Left ventricle myocardium superior (tissue), 1 donor: ENCODE measurements at regions not wholly inside any gene's neighbourhood (a gene's known extent, or its start where the extent isn't known, plus 50 kb on each side); places are given as distances from the start of the nearest gene placed in this dataset.

Experiments
- ATAC-seq: fragments of 200-7000 bp; cut with Tn5 transposase; one replicate; pipeline ENCODE4 v1.9.1; 2020; ENCODE audit warnings: mild to moderate bottlenecking, moderate library complexity
- DNase-seq: peaks from one replicate; pipeline ENCODE4 v3.0.0-alpha.2; 2020
- intact Hi-C: fragments of 100-400 bp; cut with micrococcal nuclease; formaldehyde crosslinking; loops from one replicate; pipeline ENCODE4 v1.11.0; 2022
- donor health status: DM: no; HTN: yes; CAD: no; lungs with severe emphysema.

DNA sequence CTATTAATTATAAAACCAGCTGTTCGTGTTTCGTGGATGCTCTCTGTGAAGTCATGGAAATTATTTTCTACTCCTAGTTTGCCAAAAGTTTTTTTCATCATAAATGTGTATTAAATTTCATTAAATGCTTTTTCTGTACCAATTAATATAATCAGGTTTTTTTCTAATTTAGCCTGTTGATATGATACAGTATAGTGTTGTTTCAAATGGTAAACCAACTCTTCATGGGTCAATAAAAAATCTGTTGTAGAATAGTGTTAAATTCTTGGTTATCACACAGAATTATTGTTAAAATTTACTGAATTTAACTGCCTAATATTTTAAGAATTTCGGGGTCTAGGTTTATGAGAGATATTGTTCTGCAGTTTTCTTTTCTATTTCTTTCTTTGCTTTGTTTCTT, 505.9 kb upstream of the MANEA start:
- ATAC-seq, result no peak
- DNase-seq, result no peak
- intact Hi-C loops, result no loop called here

DNA sequence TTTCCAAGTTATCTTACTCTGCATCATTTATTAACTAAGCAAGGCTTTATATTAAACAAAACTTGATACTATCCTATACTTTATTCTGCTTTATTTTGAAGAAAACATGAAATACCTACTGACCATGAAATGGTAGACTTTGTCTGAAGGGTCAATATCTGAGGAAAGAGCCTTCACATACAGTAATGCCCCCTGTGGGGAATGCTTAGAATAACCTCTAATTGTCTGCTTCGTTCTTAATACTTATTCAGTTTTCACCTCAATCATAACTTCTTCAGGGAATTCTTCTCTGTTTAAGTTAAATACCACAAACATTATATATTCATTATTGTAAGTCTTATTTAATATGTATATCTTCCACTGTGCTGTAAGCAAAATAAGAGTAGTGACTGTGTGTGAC, 498.9 kb upstream of the MANEA start:
- ATAC-seq (no peak), DNase-seq (no peak)
- intact Hi-C loops, result no loop called here

DNA sequence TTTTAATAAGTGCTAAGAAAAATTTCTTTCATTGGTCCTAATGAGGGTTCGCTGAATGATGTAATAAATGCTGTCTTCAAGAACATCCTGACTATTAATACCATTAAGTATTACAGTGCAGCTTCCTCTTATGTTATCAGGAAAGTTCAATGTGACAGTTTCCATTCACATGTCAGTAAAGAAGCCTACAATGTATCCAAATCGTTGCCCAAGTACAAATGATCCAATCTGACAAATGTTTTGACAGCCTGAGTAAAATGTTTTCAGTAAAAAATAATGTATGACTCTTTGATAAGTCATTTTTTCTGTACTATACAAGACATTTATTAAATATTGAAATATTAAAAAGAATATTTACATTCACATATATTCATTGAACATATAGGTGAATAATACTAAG, 496.1 kb upstream of the MANEA start:
- no peak for ATAC-seq
- intact Hi-C loops, result no loop called here
- DNase-seq, result no peak

DNA sequence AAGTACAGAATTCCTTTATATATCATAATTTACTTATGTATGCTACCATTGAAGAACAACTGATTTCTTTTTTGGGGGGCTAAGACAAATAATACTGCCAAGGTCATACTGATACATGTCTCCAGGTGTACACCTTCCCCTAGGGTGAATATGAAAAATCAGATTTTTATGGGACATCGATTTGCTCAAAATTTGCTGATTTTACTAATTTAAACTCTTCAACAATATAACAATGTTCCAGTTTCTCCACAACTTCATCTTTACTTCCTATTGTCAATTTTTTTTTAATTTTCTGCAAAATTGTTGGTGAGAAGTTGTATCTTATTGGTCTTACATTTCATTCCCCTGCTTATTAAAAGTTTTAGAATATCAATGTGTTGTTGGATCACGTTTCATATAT, 495.4 kb upstream of the MANEA start:
- intact Hi-C loops, result no loop called here
- ATAC-seq (no peak), DNase-seq (no peak)

DNA sequence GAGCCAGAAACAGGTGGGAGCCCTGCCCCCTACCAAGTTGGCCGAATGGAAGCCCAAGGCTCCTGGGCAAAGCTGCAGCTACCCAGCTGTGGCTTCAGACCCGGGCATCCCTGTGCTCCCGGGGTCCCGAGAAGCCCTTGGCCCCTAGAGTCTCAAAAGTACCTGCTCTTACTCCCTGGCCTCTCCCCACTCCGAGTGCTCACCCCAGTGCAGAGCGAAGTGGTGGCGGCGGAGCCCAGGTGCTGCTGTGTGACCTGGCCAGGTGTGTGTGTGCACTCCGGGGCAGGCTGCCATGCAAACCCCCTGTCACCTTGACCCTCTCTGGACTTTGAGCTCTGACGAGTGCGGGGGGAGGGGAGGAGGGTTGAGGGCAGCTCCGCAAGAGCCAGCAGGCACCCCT, 493.8 kb upstream of the MANEA start:
- ATAC-seq (no peak), DNase-seq (no peak)
- intact Hi-C loops, result no loop called here

DNA sequence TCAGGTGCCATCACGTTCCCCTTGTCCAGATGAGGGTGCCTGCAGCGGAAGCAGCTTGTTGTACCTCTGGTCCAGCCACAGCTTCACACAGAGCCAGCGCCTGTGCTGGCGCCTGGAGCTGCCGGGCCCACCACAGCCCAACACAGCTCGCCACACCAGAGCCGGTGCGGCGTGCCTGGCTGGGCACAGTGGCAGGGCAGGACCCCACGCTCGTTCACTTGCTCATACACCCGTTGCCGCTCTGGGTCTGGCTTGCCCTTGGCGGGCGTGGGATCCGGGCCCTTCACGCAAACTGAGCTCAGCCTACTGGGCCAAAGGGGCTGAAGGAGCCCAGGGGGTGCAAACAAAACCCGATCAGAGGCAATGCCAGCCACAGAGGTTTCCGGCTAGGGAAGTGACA, 492.5 kb upstream of the MANEA start:
- intact Hi-C loops, result no loop called here
- no peak for DNase-seq
- no peak for ATAC-seq

DNA sequence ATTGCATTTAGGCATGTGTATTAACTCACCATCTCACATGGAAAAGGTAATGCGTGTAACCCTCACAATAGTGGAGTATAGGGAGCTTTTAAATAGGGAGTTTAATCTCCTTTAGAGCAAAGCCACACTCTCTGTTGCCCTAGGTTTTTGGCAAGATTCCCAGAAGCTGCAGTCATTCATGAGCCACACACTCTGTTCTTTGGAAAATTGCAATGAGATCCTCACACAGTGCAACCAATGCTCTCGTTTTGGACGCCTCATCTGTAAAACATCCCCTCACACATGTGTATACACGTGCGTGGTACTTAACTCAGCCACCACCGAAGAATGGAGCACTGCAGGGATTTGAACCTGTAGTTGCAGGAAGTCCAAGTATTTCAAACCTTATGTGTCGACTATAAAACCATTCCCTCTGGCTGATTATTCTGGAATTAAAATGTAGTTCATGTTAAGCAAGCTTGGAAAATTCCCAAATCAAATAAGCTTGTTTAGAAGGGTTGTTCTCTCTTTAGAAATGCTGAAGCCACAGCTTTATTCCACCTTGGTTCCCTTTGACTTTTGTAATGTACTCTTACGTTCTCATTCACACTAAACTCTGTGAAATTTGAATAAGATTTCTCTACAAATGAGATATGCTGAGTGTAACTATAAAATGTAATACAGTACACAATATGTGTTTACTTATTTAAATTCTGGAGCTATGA, 489.8 kb upstream of the MANEA start:
- no peak for DNase-seq
- peak; percentile 71 for ATAC-seq
- intact Hi-C loops, result no loop called here

DNA sequence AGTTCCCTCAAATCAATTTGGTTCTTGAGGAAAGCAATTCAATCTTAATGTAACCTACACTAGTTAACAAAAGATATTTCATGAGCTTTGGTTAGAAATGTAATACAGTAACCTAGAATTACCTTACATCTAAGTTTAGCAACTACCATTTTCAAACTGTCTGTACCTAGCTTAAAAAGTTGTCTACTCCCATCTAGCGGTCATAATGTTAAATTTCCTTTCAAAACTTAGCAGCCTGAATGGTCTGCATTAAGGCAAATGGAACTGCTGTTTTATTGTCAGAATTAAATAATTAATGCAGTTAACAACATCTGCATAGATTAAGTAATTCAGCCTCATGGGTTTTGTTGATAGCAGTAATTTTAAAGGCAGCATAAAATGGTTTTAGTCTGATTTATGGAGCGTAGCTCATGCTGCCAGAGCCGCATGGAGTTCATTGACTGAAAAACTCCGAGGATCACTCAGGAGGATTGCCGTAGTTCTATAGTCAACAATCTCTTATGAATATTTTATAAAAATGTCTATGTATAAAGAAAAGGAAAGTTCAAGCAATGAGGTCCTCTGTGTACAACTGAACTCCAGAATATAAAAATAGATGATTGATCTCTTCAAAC, 485.4 kb upstream of the MANEA start:
- ATAC-seq (peak; percentile 50), DNase-seq (no peak)
- intact Hi-C loops, result no loop called here

DNA sequence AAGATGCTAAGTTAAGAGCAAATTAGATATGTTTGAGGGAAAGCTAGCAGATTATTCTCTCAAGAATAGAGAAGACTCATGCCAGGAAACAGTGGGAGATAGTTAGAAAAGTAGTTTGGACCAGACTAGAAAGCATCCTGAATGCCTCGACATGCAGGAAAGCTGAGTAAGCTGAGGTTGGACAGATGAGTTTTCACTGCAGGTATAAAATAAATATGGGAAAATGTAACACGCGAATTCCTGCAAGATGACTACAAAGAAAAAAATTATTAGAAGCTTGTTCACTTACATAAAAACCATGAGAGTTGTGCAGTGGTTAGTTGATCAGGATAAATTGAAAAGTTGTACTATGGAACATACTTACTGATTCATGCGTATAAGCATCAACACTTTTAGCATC, 484.2 kb upstream of the MANEA start:
- intact Hi-C loops, result no loop called here
- no peak for ATAC-seq
- no peak for DNase-seq

DNA sequence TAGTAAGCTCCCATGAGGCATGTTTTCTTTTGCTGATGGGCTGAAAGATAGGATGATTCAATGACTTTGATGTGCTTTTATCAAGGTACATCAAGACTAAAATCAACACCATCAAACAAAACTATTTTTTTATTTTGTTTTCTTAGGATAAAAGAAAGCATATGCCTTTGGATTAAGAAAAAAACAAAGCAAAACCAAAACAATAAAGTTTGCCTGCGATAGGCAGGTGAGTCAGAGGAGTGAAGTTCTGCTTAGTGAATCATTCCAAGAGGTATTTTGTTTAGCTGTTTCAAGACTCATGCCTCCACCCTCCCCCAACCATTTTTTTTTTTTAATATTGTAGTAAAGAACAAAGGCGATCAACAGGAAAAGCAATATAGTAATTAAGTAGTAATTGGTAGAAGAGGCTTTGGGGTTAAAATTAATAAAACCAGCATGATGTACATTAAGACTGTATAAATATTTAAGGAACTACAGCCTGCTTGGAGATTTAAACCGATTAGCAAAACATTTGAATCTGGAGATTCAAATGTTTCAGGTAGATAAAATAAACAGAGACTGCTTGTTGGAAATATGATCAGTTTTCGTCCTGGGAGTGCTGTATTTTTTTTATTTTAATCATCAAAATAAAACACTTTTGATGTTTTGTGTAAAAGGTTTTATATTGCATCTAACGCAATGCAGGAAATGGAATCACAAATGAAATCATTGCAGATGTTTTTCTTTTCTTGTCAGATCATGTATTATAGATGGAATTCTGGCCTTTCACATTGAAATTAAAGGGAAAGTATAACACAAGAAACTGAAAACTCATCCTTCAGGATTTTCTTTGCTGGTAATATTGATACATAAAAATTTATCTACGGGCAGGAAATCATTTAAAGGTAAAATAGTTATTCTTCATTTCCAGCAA, 482.3 kb upstream of the MANEA start:
- intact Hi-C loops, result no loop called here
- DNase-seq (no peak), ATAC-seq (no peak)

DNA sequence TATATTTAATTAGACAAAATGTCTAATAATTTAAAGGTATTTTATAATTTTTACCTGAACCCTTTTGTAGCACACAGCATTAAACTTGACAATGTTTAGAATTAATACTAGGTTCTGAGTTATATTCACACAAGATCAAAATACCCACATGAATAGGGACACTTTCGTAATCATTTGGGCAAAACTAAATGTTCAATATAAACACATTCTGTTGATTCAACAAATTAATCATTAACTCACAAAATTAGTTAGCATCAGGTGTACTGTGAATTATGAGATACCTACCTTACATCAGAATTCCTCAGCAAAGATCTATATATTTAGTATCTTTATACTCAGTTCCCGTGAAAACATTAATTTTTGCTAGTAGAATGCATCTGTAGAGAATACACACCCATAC, 481.5 kb upstream of the MANEA start:
- ATAC-seq, result no peak
- intact Hi-C loops, result no loop called here
- no peak for DNase-seq

DNA sequence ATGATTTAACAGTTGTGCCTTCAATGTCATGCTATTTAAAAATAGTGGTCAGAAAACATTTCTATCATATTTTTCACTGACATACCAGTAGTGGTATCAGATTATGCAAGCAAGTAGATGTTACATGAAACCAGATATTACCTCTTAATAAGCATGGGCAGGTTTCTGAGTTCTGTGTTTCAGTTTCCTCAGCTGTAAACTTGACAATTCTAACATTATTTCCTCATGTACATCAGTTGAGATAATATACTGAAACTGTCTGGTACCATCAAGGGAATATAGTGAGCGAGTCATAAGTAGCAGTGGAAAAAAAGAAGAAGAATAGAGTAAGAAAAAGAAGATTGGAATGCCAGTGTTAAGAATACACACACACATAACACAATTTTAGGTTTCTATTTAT, 477.9 kb upstream of the MANEA start:
- DNase-seq (no peak), ATAC-seq (no peak)

DNA sequence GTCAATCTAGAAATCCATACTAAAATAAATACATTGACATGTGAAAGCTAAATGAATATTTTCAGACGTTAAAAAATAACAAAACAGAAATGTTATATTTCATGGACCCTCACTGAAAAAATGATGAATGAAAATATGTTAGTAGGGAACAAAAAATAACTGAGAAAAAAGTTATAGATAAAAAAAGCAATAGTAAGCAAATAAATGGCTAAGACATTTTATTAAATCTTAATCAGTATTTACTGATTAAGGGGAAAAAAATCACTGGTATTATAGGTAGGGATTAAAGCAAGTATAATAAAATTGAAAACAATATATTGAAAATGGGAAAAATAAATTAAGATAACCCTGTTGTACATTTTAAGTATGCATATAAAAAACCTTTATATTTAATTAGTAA, 468.1 kb upstream of the MANEA start:
- no peak for ATAC-seq
- intact Hi-C loops, result no loop called here
- DNase-seq, result no peak

More for the DNA sequence above, 477.9 kb upstream of the MANEA start:
- intact Hi-C loops, result no loop called here

DNA sequence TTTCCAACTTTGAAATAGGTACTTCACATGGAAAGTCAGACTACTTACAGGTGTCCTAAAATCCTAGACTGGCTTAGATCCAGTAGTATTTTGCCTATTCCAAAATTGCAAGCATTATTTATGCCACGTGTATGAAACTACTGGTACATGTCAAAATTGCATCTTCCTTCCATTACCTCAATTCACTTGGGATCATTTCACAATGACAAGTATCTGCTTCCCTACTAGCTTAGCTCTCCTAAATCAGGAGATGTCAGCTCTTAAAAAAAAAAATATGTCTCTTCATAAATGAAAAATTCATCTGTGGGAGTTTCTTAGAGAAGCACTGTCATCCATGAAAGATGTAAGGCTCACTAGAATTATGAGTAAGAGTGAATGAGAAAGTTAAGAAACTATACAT, 466.6 kb upstream of the MANEA start:
- ATAC-seq (no peak), DNase-seq (no peak)
- intact Hi-C loops, result no loop called here

DNA sequence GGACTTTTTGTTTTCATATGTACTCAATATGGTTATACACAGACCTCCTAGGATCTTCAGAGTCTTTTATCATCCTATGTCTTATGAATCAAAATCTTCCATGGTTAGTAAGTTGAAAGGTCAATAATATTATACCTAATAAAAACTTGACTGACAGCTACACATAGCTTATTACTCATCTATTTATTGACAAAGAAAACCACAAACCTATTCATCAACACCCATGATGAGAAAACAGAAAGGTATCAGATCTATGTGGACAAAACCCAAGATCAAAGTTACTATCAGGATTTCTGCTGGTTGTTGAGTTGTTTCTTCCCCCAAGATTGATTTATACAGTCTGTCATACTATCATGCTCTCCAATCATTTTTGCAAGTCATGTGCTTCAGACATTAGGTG, 460.1 kb upstream of the MANEA start:
- intact Hi-C loops, result no loop called here
- no peak for DNase-seq
- ATAC-seq, result no peak

DNA sequence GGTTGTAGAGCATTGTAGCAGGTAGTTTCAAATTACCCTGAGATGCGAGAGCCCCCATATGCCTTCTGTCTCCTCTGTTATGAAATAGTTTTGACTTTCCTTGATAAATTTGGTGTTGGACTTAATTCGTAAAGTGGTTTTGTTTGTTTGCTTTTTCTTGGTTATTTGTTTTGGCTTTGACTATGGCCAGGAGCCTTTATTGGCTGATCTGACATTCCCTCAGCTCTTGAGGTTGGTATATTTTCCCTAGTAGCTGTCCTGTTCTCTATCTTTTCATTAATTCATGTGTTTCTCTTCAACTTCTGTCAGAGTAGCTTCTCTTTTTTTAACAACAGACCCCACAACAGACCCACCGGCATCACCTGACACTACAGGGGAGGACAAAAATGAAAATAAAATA, 457.4 kb upstream of the MANEA start:
- intact Hi-C loops, result no loop called here
- no peak for ATAC-seq
- no peak for DNase-seq

DNA sequence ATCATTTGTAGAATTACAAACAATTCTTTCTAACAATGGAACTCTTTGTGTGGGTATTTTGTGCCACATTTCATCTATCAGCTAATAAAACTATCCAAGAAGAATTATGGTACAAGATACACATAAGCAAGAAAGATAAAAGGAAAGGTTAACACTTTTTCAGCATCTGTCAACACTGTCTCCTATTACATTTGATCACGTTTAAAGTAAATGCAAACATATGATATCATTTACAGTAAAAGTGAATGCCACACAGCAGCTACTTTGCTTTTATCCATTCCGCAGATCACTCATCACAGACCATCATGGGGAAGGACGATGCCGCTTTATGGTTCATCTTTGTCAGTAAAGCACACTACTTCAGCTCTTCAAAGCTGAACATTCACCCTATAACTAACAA, 456.4 kb upstream of the MANEA start:
- intact Hi-C loops, result no loop called here
- ATAC-seq, result no peak
- no peak for DNase-seq

DNA sequence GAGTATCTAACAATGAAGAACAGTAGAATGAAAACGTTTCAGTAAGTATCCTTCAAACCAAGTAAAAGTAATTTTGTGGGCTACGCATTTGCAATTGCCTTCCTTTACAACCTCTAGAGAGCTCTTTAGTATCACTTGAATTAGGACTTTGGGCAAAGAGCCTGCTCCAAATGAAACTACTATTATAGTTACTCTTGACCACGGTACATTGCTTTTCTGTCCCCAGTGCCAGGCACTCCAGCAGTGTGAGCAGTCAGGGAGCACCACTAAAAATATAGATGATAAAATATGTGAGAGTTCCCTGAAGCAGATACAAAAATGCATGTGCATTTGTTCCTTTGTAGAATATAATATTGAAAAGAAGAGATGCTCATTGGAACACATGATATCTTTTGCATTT, 450.1 kb upstream of the MANEA start:
- intact Hi-C loops, result no loop called here
- DNase-seq (no peak), ATAC-seq (no peak)

DNA sequence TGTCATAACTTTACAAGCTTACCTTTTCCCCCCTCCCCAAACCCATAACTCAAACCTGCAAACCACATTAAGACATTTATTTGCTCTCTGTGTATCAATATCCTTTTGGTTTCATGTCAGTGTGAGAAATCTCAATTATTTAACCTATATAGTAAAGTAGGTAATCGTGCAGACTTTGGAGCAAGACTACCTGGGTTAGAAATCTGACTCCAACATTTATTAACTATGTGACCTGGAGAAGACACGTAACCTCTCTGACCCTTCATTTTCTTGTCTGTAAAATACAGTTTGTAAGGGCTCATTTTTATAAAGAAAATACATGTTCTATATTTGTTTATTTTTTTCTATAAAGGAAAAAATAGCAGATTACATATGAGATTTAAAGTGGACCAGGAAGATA, 448.9 kb upstream of the MANEA start:
- no peak for ATAC-seq
- intact Hi-C loops, result no loop called here
- DNase-seq, result no peak

DNA sequence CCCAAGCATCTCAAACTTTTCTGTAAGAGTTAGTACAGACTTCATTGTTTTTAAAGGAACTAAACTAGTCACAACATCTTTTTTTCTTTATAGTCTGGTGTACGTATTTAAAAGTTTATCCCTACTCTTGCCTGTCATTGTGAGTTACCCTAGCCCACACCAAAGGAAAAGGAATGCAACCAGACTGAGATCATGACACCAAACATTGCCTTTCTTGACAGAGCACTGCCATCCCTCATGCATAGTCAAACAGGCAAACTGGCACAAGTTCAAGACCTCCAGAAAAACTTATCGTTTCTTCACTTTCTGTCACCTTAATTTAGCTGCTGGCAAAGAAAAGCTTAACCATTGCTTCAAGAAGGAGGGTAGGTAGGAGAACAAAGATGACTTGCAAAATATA, 448.4 kb upstream of the MANEA start:
- DNase-seq (no peak), ATAC-seq (no peak)
- intact Hi-C loops, result no loop called here

DNA sequence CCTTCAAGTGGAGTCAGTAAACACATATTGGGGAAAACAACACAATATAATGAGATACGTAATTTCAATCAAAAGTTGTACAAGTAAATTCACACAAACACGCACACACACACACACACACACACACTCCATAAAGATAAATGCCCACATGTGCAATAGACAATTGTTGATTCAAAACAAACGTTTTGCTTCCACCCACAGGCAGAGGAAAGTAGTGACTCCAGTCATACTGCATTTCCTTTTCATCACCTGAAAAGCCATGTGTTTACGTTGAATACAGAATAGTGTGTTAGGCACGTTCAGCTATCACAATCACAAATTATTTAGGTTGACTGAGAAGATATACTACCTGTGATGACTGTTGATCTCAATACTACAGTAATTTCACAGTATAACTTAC, 443.8 kb upstream of the MANEA start:
- ATAC-seq (no peak), DNase-seq (no peak)
- intact Hi-C loops, result no loop called here
